Chondrocyte (in vitro differentiated cells): ENCODE measurements at regions not wholly inside any gene's neighbourhood (a gene's known extent, or its start where the extent isn't known, plus 50 kb on each side); places are given as distances from the start of the nearest gene placed in this dataset.

Experiments
- DNase-seq: peaks from one replicate; pipeline ENCODE4 v3.0.0; 2021; ENCODE audit warnings: mixed read lengths, low spot score
- H3K27ac Mint-ChIP-seq: one replicate; pipeline ENCODE4 v1.8.0; 2021; ENCODE audit warnings: mild to moderate bottlenecking, moderate library complexity, mixed read lengths; ENCODE audit not compliant: unreplicated experiment
- H3K27me3 Mint-ChIP-seq: 2 replicates; pipeline ENCODE4 v1.8.0; 2021; ENCODE audit warnings: low read depth, mixed read lengths
- H3K36me3 Mint-ChIP-seq: 2 replicates; pipeline ENCODE4 v1.8.0; 2021; ENCODE audit warnings: low read depth, mixed read lengths
- H3K4me1 Mint-ChIP-seq: 2 replicates; pipeline ENCODE4 v1.8.0; 2021; ENCODE audit warnings: low read depth, mild to moderate bottlenecking, mixed read lengths
- H3K4me3 Mint-ChIP-seq: one replicate; pipeline ENCODE4 v1.8.0; 2021; ENCODE audit warnings: mild to moderate bottlenecking, moderate library complexity, mixed read lengths; ENCODE audit not compliant: unreplicated experiment
- H3K9me3 Mint-ChIP-seq: 2 replicates; pipeline ENCODE4 v1.8.0; 2021; ENCODE audit warnings: low read depth, mixed read lengths
- CTCF ChIP-seq: fragments of 200-600 bp; sonication (generic); IDR thresholded peaks from 2 replicates; pipeline ENCODE4 v1.5.0; 2021; ENCODE audit warnings: antibody characterized with exemption, mild to moderate bottlenecking, moderate library complexity

- H3K36me3 Mint-ChIP-seq: peaks cover 3% of the 10 kb centered on the region
- no peak for TF ChIP-seq CTCF
These were observed 974.6 kb upstream of the CELF2 start for GRCh38 chr10:10043083-10043482.

GRCh38 chr10:10044922-10045764 is 972.5 kb upstream of the CELF2 start:
- H3K9me3 Mint-ChIP-seq: peaks cover 5% of the 10 kb centered on the region
- H3K36me3 Mint-ChIP-seq: peaks cover 3% of the 10 kb centered on the region
- H3K27ac Mint-ChIP-seq: peak overlapping the region; percentile 43
- no peak for DNase-seq
- H3K4me3 Mint-ChIP-seq: no peak overlapping the region
- TF ChIP-seq CTCF: no peak
- H3K4me1 Mint-ChIP-seq: peaks cover 9% of the 10 kb centered on the region
- no peaks in the 10 kb centered on the region for H3K27me3 Mint-ChIP-seq

More at GRCh38 chr10:10043083-10043482, 974.6 kb upstream of the CELF2 start:
- Mint-ChIP-seq H3K4me1 (peaks cover 12% of the 10 kb centered on the region), H3K9me3 (peaks cover 5% of the 10 kb centered on the region), H3K27me3 (no peaks in the 10 kb centered on the region), H3K4me3 (no peak overlapping the region), H3K27ac (no peak overlapping the region)
- no peak for DNase-seq

DNA sequence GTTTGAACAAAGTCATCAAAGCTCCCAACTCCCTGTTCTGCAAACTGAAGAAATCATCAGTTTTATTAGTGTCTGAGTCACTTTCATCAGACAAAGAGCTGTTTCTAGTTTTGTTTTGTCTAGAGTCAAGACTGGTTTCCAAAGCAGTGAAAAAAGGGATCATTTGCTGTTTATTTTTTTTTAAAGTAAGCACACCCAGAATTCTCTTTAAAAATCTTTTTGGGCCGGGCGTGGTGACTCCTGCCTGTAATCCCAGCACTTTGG is 972.0 kb upstream of the CELF2 start:
- peaks cover 9% of the 10 kb centered on the region for H3K4me1 Mint-ChIP-seq
- H3K4me3 Mint-ChIP-seq: no peak overlapping the region
- H3K27me3 Mint-ChIP-seq: no peaks in the 10 kb centered on the region
- H3K9me3 Mint-ChIP-seq: peaks cover 5% of the 10 kb centered on the region
- no peak for DNase-seq
- H3K27ac Mint-ChIP-seq: peak overlapping the region; percentile 43
- no peak for TF ChIP-seq CTCF
- peaks cover 3% of the 10 kb centered on the region for H3K36me3 Mint-ChIP-seq

DNA sequence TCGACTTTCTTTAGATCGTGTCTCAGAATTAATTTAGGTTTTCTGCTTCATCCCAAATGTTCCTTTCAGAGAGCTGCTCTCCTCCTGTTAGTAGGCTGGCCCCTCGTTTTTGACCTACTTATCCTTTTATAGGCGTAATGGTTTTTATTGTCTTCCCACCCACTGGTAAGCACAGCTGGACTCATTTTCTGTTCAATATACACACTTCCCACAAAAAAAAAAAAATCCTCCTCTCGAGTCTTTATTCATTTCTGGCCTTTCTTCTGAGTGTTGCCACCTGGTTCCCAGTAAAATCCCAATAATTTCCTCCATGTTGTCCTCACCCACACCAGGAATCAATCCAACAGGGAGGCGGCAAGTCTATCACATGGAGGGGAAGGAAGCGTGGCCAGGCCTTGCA is 970.2 kb upstream of the CELF2 start:
- Mint-ChIP-seq H3K4me1 (peaks cover 6% of the 10 kb centered on the region), H3K4me3 (no peak overlapping the region)

GRCh38 chr10:10053051-10053450 is 964.6 kb upstream of the CELF2 start:
- DNase-seq: no peak
- H3K27ac Mint-ChIP-seq: no peak overlapping the region
- no peaks in the 10 kb centered on the region for H3K4me1 Mint-ChIP-seq
- no peaks in the 10 kb centered on the region for H3K36me3 Mint-ChIP-seq
- no peaks in the 10 kb centered on the region for H3K9me3 Mint-ChIP-seq
- H3K27me3 Mint-ChIP-seq: no peaks in the 10 kb centered on the region
- H3K4me3 Mint-ChIP-seq: no peak overlapping the region
- no peak for TF ChIP-seq CTCF

More for the DNA sequence above, 970.2 kb upstream of the CELF2 start:
- Mint-ChIP-seq H3K27ac (no peak overlapping the region), H3K27me3 (no peaks in the 10 kb centered on the region), H3K36me3 (peaks cover 3% of the 10 kb centered on the region), H3K9me3 (peaks cover 5% of the 10 kb centered on the region)
- TF ChIP-seq CTCF: no peak
- DNase-seq: no peak
